HUDEP-2 (cell line): ENCODE measurements at regions not wholly inside any gene's neighbourhood (a gene's known extent, or its start where the extent isn't known, plus 50 kb on each side); places are given as distances from the start of the nearest gene placed in this dataset.
A peak's percentile ranks its signal among the peaks of the same experiment; 100 is the strongest.
"Not testable (repeated sequence)": the region's sequence is repeated elsewhere in the genome, so short reads cannot be mapped to it uniquely, and the experiment has no call there.

Experiments used
- DNase-seq, 76 experiments: peaks; one replicate each; lab custom pipeline; 2025; ENCODE audit not compliant: unreplicated experiment in 76 of 76; lab: John Stamatoyannopoulos, UW

GRCh38 chr4:84232309-84233095 lies 266.6 kb downstream of the NKX6-1 start:
- no peak for DNase-seq

- DNase-seq = peak in 1 of 76 experiments; percentile 1
Measured at GRCh38 chr4:84231539-84232055, 267.5 kb downstream of the NKX6-1 start.

GRCh38 chr4:84224522-84224921 lies 274.6 kb downstream of the NKX6-1 start:
- no peak for DNase-seq

GRCh38 chr4:84221704-84222103 lies 277.4 kb downstream of the NKX6-1 start:
- DNase-seq = no peak

- no peak for DNase-seq
Measured at GRCh38 chr4:84220990-84221389, 278.1 kb downstream of the NKX6-1 start.

- DNase-seq = no peak
Measured at GRCh38 chr4:84219656-84220055, 279.4 kb downstream of the NKX6-1 start.

GRCh38 chr4:84218031-84218430 lies 281.1 kb downstream of the NKX6-1 start:
- no peak for DNase-seq

GRCh38 chr4:84215217-84215616 lies 283.9 kb downstream of the NKX6-1 start:
- DNase-seq = no peak

- DNase-seq = not testable (repeated sequence)
Measured at GRCh38 chr4:84206226-84206625, 292.9 kb downstream of the NKX6-1 start.

GRCh38 chr4:84189144-84189543 lies 309.9 kb downstream of the NKX6-1 start:
- no peak for DNase-seq

GRCh38 chr4:84179409-84179808 lies 319.7 kb downstream of the NKX6-1 start:
- DNase-seq = no peak

- DNase-seq = no peak
Measured at GRCh38 chr4:84177831-84178542, 321.1 kb downstream of the NKX6-1 start.

- DNase-seq = no peak
Measured at GRCh38 chr4:84176016-84176415, 323.1 kb downstream of the NKX6-1 start.

GRCh38 chr4:84171871-84172270 lies 327.2 kb downstream of the NKX6-1 start:
- DNase-seq = no peak

- DNase-seq = peak in 2 of 76 experiments; percentile 1 to 39
Measured at GRCh38 chr4:84167564-84167963, 331.5 kb downstream of the NKX6-1 start.

GRCh38 chr4:84167093-84167492 lies 332.0 kb downstream of the NKX6-1 start:
- DNase-seq = no peak

- no peak for DNase-seq
Measured at GRCh38 chr4:84166486-84166885, 332.6 kb downstream of the NKX6-1 start.

GRCh38 chr4:84164201-84164600 lies 334.9 kb downstream of the NKX6-1 start:
- DNase-seq = no peak

GRCh38 chr4:84159762-84160161 lies 339.3 kb downstream of the NKX6-1 start:
- peak in 3 of 76 experiments; percentile 1 to 9 (median 4) for DNase-seq

GRCh38 chr4:84158670-84159069 lies 340.4 kb downstream of the NKX6-1 start:
- no peak for DNase-seq

- DNase-seq = peak in 2 of 76 experiments; percentile 0 to 1
Measured at GRCh38 chr4:84151574-84151973, 347.5 kb downstream of the NKX6-1 start.

GRCh38 chr4:84150177-84150576 lies 348.9 kb downstream of the NKX6-1 start:
- no peak for DNase-seq
